ENCODE measurements at regions not wholly inside any gene's neighbourhood (a gene's known extent, or its start where the extent isn't known, plus 50 kb on each side); places are given as distances from the start of the nearest gene placed in this dataset.
"Not testable (repeated sequence)": the region's sequence is repeated elsewhere in the genome, so short reads cannot be mapped to it uniquely, and the experiment has no call there.

- H3K36me3 Mint-ChIP-seq (ENCODE audit: low read depth); DNase-seq; CTCF ChIA-PET; H3K27ac Mint-ChIP-seq; H3K4me3 Mint-ChIP-seq; H3K27me3 Mint-ChIP-seq; POLR2A ChIA-PET; H3K4me1 Mint-ChIP-seq: not testable (repeated sequence)
- H3K9me3 Mint-ChIP-seq = peaks cover 13% of the 10 kb centered on the region
Observed at GRCh38 chrX:144231116-144231785, 347.4 kb downstream of the UBE2NL start.

DNA sequence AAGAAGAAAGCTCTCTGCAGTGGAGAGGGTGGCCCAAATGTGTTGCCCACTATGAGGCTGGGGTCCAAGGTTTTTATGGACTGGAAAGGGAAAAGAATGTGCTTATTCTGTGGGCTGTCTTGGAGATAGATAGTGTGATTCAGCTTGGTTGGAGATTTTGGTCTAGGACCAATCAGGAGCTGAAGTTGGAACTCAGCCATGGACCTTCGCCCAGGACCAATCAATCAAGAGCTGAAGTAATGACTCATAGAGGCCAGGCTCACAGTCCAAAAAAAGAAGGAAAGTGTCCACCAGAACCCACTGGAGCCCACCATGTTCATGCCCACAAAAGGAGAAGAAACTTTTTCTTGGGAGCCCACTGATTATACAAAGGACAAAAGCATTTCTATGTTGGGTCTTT is 369.5 kb downstream of the UBE2NL start:
- no peak for DNase-seq
- CTCF ChIA-PET = no interaction called here
- Mint-ChIP-seq H3K27ac (no peak overlapping the region), H3K27me3 (no peaks in the 10 kb centered on the region), H3K9me3 (no peaks in the 10 kb centered on the region), H3K4me3 (no peak overlapping the region), H3K36me3 (ENCODE audit: low read depth) (no peaks in the 10 kb centered on the region), H3K4me1 (no peaks in the 10 kb centered on the region)
- POLR2A ChIA-PET = no interaction called here

DNA sequence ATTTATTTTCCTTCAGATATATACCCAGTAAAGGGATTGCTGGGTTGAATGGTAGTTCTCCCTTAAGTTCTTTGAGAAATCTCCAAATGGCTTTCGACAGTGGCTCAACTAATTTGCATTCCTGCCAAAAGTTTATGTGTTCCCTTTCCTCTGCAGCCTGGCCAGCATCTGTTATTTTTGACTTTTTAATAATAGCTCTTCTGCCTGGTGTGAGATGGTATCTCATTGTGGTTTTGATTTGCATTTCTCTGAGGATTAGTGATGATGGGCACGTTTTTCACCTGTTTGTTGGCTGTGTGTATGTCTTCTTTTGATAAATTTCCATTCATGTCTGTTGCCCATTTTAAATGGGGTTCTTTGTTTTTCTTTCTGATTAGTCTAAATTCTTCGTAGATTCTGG is 375.2 kb downstream of the UBE2NL start:
- no peaks in the 10 kb centered on the region for H3K27me3 Mint-ChIP-seq
- DNase-seq = no peak
- CTCF ChIA-PET = no interaction called here
- no peak overlapping the region for H3K27ac Mint-ChIP-seq
- no peaks in the 10 kb centered on the region for H3K4me1 Mint-ChIP-seq
- no peak overlapping the region for H3K4me3 Mint-ChIP-seq
- no peaks in the 10 kb centered on the region for H3K36me3 Mint-ChIP-seq (ENCODE audit: low read depth)
- peaks cover 6% of the 10 kb centered on the region for H3K9me3 Mint-ChIP-seq
- POLR2A ChIA-PET = no interaction called here

GRCh38 chrX:144265641-144266040 is 381.8 kb downstream of the UBE2NL start:
- H3K9me3 Mint-ChIP-seq = peaks cover 6% of the 10 kb centered on the region
- H3K27me3 Mint-ChIP-seq = no peaks in the 10 kb centered on the region
- no peak overlapping the region for H3K27ac Mint-ChIP-seq
- H3K4me3 Mint-ChIP-seq = no peak overlapping the region
- H3K36me3 Mint-ChIP-seq (ENCODE audit: low read depth) = no peaks in the 10 kb centered on the region
- POLR2A ChIA-PET = no interaction called here
- DNase-seq = no peak
- CTCF ChIA-PET = no interaction called here
- no peaks in the 10 kb centered on the region for H3K4me1 Mint-ChIP-seq

GRCh38 chrX:144275367-144275766 is 391.5 kb downstream of the UBE2NL start:
- no peak overlapping the region for H3K27ac Mint-ChIP-seq
- no peaks in the 10 kb centered on the region for H3K36me3 Mint-ChIP-seq (ENCODE audit: low read depth)
- POLR2A ChIA-PET = no interaction called here
- peaks cover 5% of the 10 kb centered on the region for H3K9me3 Mint-ChIP-seq
- no peak for DNase-seq
- CTCF ChIA-PET = no interaction called here
- H3K27me3 Mint-ChIP-seq = no peaks in the 10 kb centered on the region
- no peak overlapping the region for H3K4me3 Mint-ChIP-seq
- H3K4me1 Mint-ChIP-seq = no peaks in the 10 kb centered on the region

DNA sequence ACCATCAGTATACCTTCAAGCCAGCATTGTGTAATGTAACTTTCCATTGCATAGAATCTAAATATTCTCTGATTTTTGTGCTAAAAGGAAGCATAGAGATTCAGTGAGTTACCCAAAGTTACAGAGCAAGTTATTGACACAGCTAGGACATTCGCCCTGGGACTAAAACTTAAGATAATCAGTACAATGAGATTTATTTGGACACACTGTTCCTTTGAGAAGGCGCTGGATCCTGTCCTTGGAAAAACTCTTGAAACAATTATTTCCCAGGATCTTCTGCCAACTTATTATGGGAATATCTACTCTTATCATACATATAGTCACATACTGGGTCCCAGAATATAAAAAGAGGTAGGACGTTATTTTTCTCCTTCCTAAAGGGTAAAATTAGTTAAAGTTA is 392.0 kb downstream of the UBE2NL start:
- Mint-ChIP-seq H3K9me3 (peaks cover 5% of the 10 kb centered on the region), H3K27ac (no peak overlapping the region), H3K4me3 (no peak overlapping the region), H3K27me3 (no peaks in the 10 kb centered on the region), H3K4me1 (no peaks in the 10 kb centered on the region), H3K36me3 (ENCODE audit: low read depth) (no peaks in the 10 kb centered on the region)
- ChIA-PET POLR2A (no interaction called here), CTCF (no interaction called here)
- DNase-seq = no peak

- Mint-ChIP-seq H3K36me3 (ENCODE audit: low read depth) (no peaks in the 10 kb centered on the region), H3K27ac (no peak overlapping the region), H3K4me1 (no peaks in the 10 kb centered on the region), H3K4me3 (no peak overlapping the region), H3K27me3 (no peaks in the 10 kb centered on the region), H3K9me3 (peaks cover 2% of the 10 kb centered on the region)
- ChIA-PET CTCF (no interaction called here), POLR2A (no interaction called here)
- DNase-seq = no peak
Observed at GRCh38 chrX:144293229-144293628, 409.4 kb downstream of the UBE2NL start.

DNA sequence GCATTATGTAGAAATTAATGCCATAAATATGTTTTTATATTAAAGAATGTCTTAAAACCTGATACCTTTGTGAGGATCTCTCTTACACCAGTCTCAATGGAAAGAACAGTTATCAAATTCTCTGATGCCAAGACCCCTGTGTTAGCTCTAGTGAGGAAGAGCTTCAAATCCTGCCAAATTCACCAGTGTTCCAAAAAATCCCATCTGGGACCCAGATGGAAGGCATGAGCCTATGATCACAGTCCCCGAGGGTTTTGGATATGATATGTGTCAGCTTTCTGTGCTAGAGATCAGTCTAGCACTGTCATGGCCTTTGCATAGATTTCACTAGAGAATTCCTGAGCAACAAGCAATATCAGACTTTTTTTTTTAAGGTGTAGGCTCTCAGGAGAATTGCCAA is 412.1 kb downstream of the UBE2NL start:
- CTCF ChIA-PET = no interaction called here
- POLR2A ChIA-PET = no interaction called here
- H3K4me3 Mint-ChIP-seq = no peak overlapping the region
- H3K36me3 Mint-ChIP-seq (ENCODE audit: low read depth) = no peaks in the 10 kb centered on the region
- no peak for DNase-seq
- H3K27ac Mint-ChIP-seq = no peak overlapping the region
- no peaks in the 10 kb centered on the region for H3K4me1 Mint-ChIP-seq
- H3K9me3 Mint-ChIP-seq = no peaks in the 10 kb centered on the region
- H3K27me3 Mint-ChIP-seq = no peaks in the 10 kb centered on the region

DNA sequence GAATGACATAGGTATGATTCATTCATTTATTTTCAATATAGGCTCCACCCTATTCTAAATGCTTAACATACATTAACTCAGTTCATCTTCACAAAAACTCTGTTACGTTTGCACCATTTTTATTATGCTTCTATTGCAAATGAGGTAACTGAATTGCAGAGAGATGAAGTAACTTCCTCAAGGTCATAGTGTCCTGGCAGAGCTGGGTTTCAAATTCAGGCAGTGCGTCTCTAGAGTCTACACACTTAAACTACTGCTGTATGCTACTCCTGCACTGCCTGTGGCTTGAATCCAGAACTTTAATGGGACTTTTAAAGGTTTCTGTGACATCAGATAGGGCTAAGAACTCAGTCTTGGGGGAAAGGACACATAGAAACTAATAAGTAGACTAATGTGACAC is 413.4 kb downstream of the UBE2NL start:
- DNase-seq = no peak
- Mint-ChIP-seq H3K9me3 (peaks cover 2% of the 10 kb centered on the region), H3K4me1 (no peaks in the 10 kb centered on the region), H3K27ac (no peak overlapping the region), H3K36me3 (ENCODE audit: low read depth) (no peaks in the 10 kb centered on the region), H3K27me3 (no peaks in the 10 kb centered on the region), H3K4me3 (no peak overlapping the region)
- CTCF ChIA-PET = no interaction called here
- POLR2A ChIA-PET = no interaction called here

GRCh38 chrX:144327495-144327894 is 443.6 kb downstream of the UBE2NL start:
- H3K27ac Mint-ChIP-seq = no peak overlapping the region
- ChIA-PET CTCF (no interaction called here), POLR2A (no interaction called here)
- H3K36me3 Mint-ChIP-seq (ENCODE audit: low read depth) = no peaks in the 10 kb centered on the region
- no peaks in the 10 kb centered on the region for H3K27me3 Mint-ChIP-seq
- no peak overlapping the region for H3K4me3 Mint-ChIP-seq
- no peaks in the 10 kb centered on the region for H3K4me1 Mint-ChIP-seq
- no peaks in the 10 kb centered on the region for H3K9me3 Mint-ChIP-seq
- no peak for DNase-seq

GRCh38 chrX:144333429-144333828 is 449.6 kb downstream of the UBE2NL start:
- Mint-ChIP-seq H3K27ac (no peak overlapping the region), H3K36me3 (ENCODE audit: low read depth) (no peaks in the 10 kb centered on the region), H3K4me1 (no peaks in the 10 kb centered on the region), H3K27me3 (no peaks in the 10 kb centered on the region), H3K9me3 (no peaks in the 10 kb centered on the region), H3K4me3 (no peak overlapping the region)
- POLR2A ChIA-PET = no interaction called here
- DNase-seq = no peak
- CTCF ChIA-PET = no interaction called here

DNA sequence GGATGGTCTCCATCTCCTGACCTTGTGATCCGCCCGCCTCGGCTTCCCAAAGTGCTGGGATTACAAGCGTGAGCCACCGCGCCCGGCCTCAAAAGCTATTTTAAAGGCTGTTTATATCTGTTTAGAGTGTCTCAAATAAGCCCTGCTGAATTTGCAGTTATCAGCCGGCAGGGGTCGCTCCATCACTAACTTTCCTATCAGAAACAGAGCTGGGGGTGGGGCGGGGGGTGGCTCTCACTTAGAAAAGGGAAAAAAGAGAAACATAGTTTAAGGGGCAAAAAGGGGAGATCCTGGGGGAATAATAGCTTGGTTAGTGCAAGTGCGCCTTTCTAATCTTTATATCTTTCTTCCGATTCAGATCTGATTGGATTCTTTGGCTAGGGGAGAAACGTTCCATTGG is 450.7 kb downstream of the UBE2NL start:
- no peak for DNase-seq
- Mint-ChIP-seq H3K4me1 (no peaks in the 10 kb centered on the region), H3K4me3 (no peak overlapping the region), H3K27ac (no peak overlapping the region), H3K9me3 (no peaks in the 10 kb centered on the region), H3K27me3 (no peaks in the 10 kb centered on the region), H3K36me3 (ENCODE audit: low read depth) (no peaks in the 10 kb centered on the region)
- ChIA-PET CTCF (no interaction called here), POLR2A (no interaction called here)

- H3K27me3 Mint-ChIP-seq = no peaks in the 10 kb centered on the region
- ChIA-PET POLR2A (no interaction called here), CTCF (interaction anchor here (0.6 kb wide), 1 partner anchor 726 kb away, joined by 4 read pairs; no protein-coding TSS in a partner anchor)
- no peaks in the 10 kb centered on the region for H3K4me1 Mint-ChIP-seq
- H3K9me3 Mint-ChIP-seq = no peaks in the 10 kb centered on the region
- H3K4me3 Mint-ChIP-seq = no peak overlapping the region
- H3K27ac Mint-ChIP-seq = no peak overlapping the region
- no peaks in the 10 kb centered on the region for H3K36me3 Mint-ChIP-seq (ENCODE audit: low read depth)
- no peak for DNase-seq
Observed at GRCh38 chrX:144335402-144335801, 451.5 kb downstream of the UBE2NL start.

DNA sequence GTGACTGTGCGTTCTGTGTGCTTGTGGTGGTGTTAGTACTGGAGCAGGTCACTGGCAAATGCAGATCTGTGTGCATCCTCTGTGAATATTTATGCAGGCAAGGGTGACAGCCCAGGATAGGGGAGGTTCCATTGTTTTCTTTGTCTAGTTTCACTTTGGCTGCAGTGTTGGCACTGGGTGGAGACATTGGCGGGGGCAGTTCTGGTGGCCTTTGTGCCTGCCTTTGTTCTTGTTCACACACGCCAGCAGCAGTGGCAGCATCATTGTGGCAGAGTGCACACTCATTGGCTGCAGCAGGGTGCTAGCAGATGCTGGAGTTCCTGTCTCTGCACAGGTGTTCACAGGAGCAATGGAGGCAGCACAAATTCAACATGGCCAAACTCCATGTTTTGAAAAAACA is 495.3 kb downstream of the UBE2NL start:
- Mint-ChIP-seq H3K9me3 (peaks cover 2% of the 10 kb centered on the region), H3K27me3 (no peaks in the 10 kb centered on the region), H3K36me3 (ENCODE audit: low read depth) (no peaks in the 10 kb centered on the region), H3K4me3 (no peak overlapping the region), H3K4me1 (no peaks in the 10 kb centered on the region), H3K27ac (no peak overlapping the region)
- ChIA-PET CTCF (no interaction called here), POLR2A (no interaction called here)
- no peak for DNase-seq

GRCh38 chrX:144388738-144389137 is 504.9 kb downstream of the UBE2NL start:
- H3K36me3 Mint-ChIP-seq (ENCODE audit: low read depth) = no peaks in the 10 kb centered on the region

More at GRCh38 chrX:144388738-144389137, 504.9 kb downstream of the UBE2NL start:
- ChIA-PET POLR2A (no interaction called here), CTCF (no interaction called here)
- Mint-ChIP-seq H3K4me3 (no peak overlapping the region), H3K9me3 (no peaks in the 10 kb centered on the region), H3K27ac (no peak overlapping the region), H3K4me1 (no peaks in the 10 kb centered on the region), H3K27me3 (no peaks in the 10 kb centered on the region)
- no peak for DNase-seq

Measured in activated CD4-positive, alpha-beta memory T cell treated with anti-CD3 and anti-CD28 coated beads, Interleukin-2, amount 10 ng/mL, durations not matched to agents 7 days and 5 days (primary cell).